GM20000 (cell line): ENCODE measurements at regions not wholly inside any gene's neighbourhood (a gene's known extent, or its start where the extent isn't known, plus 50 kb on each side); places are given as distances from the start of the nearest gene placed in this dataset.

Experiments
- DNase-seq: peaks from one replicate; pipeline ENCODE4 v3.0.0; 2012; ENCODE audit warnings: low spot score
- TF ChIP-seq, protein P1 (sequence below): IDR thresholded peaks from 2 replicates; pipeline ENCODE4 v1.5.1; 2012; ENCODE audit warnings: mild to moderate bottlenecking, control low read depth; ENCODE audit errors: extremely low read depth, missing control alignments

DNA sequence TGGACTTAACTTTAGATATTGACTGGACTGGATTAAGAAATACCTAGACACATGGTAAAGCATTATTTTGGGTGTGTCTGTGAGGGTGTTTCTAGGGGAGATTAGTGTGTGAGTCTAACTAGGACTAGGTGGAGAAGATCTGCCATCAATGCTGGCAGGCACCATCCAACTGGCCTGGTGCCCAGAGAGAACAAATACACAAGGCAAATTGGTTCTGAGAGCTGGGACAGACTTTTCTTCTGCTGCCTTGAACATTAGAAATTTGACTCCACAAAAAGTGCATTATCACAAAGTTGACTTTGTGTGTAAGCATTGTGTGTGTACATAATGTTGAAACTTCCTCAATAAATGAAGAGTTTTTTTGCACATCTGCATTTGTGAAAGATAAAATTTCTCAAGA lies 522.1 kb downstream of the SUCLA2 start:
- no peak for DNase-seq
- TF ChIP-seq, protein P1, sequence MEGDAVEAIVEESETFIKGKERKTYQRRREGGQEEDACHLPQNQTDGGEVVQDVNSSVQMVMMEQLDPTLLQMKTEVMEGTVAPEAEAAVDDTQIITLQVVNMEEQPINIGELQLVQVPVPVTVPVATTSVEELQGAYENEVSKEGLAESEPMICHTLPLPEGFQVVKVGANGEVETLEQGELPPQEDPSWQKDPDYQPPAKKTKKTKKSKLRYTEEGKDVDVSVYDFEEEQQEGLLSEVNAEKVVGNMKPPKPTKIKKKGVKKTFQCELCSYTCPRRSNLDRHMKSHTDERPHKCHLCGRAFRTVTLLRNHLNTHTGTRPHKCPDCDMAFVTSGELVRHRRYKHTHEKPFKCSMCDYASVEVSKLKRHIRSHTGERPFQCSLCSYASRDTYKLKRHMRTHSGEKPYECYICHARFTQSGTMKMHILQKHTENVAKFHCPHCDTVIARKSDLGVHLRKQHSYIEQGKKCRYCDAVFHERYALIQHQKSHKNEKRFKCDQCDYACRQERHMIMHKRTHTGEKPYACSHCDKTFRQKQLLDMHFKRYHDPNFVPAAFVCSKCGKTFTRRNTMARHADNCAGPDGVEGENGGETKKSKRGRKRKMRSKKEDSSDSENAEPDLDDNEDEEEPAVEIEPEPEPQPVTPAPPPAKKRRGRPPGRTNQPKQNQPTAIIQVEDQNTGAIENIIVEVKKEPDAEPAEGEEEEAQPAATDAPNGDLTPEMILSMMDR = no peak

DNA sequence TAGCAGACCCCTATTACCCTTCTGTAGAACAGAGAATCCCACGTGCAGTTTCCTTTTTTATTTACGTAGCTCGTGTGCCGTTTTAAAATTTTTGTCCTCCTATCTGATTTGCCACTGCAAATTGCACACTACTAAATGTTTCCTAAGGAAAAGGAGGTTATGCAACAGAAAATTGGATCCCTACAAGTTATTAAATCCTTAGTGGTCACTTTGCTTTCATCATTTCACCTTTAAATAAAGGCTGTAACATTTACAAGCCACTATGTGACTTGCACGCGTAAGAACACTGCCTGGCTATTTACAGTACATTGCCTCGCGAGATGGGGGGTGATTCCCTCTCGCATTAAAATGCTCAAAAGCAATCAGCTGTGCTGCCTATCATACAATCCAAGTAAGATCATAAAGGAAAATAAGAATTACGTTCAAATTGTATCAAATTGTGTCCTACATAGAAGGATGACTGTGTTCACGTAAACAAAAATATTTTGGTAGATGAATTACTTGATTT lies 525.6 kb downstream of the SUCLA2 start:
- no peak for DNase-seq
- TF ChIP-seq, protein P1 = no peak

DNA sequence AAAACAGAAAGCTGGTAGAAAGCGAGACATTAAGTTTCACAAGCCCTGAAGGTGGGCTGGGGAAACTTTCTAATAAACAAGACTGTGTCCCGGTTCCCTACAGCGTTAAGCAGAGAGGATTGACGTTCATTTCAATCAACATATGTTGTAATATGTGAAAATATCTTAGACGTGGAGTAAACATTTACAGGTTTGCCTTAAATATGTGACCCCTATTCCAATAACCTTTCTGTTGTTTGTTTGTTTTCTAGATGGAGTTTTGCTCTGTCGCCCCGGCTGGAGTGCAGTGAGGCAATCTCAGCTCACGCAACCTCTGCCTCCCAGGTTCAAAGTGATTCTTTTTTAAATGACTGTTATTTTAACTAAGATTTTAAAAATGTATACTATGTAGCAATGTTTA lies 526.2 kb downstream of the SUCLA2 start:
- TF ChIP-seq, protein P1 = no peak
- no peak for DNase-seq

DNA sequence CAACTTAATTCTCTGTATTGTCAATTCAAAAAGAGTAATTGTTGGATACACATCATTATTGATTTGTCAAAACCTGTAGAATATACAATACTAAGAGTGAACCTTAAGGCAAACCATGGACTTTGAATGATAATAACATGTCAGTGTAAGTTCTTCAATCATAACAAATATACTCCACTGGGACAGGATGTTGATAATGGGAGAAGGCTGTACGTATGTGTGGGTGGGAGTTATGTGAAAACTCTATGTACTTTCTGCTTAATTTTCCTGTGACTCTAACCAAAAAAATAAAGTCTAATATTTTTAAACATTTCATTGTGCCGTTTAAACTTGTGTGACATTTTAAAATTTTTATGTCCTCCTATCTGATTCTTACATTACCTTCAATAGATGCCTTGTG lies 526.7 kb downstream of the SUCLA2 start:
- no peak for DNase-seq
- TF ChIP-seq, protein P1 = no peak

DNA sequence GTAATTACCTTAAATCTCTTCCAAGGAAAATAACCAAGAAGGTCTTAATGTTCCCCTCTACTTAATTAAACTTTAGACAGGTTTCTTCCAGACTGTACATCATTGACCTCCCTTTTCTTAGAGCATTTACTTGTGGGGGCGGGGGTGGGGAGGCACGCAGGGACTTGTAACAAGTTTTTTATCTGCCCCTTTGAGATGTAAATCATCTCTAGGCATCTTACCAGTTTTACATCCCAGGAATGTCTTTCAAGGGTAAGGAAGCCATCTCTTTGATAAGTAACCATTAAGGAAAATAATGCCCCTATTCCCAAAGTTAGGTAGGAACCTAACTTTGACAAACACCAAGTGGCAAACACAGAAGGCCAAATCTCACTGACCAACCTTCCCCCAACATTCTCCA lies 528.6 kb downstream of the SUCLA2 start:
- TF ChIP-seq, protein P1 = no peak
- DNase-seq = no peak

DNA sequence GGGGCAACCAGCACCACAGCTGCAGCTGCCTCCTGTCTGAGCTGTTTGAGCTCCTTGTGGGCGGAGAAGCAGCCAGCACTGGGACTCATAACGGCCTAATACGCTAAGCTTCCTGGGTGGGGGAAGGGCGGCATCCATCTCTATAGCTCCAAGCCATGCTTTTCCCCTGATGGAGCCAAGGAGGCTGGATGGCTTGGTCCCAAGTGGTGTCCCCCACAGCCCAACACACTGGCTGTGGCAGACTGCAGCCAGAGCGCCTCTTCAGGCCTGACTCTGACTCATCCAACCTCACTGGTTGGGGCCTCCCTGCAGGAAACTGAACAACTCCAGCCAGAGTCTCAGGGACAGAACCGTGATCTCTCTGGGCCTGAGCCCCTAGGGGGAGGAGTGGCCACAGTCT lies 537.3 kb downstream of the SUCLA2 start:
- TF ChIP-seq, protein P1 = no peak
- no peak for DNase-seq

DNA sequence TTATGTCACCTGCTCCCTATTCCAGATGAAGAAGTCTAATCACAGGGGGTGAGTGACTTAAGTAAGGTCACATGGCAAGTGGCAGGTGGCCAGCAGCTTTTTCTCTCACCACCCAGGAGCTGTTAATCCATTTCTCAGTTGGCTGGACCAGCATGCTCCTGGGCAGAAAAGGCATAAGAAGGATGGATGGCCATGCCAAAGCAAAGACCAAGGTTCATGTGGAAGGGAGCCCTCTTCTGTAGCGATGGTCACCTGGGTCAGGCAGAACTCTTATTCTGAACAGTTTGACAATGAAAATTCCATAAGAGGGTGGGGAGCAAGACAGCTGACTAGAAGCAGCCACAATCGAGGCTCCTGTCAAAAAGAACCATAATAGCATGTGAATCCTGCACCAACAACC lies 538.1 kb downstream of the SUCLA2 start:
- TF ChIP-seq, protein P1 = no peak
- no peak for DNase-seq
